GM18870 (cell line): ENCODE measurements at regions not wholly inside any gene's neighbourhood (a gene's known extent, or its start where the extent isn't known, plus 50 kb on each side); places are given as distances from the start of the nearest gene placed in this dataset.
"Not testable (repeated sequence)": the region's sequence is repeated elsewhere in the genome, so short reads cannot be mapped to it uniquely, and the experiment has no call there.

Experiments
- ATAC-seq: cut with Tn5 transposase; IDR thresholded peaks from one replicate; pipeline ENCODE4 v1.9.1; 2021; ENCODE audit warnings: moderate library complexity; ENCODE audit not compliant: unreplicated experiment

GRCh38 chr16:61024180-61024900 lies 1011.9 kb downstream of the CDH8 start:
- ATAC-seq, result no peak

GRCh38 chr16:61014869-61015268 lies 1021.4 kb downstream of the CDH8 start:
- ATAC-seq, result no peak

GRCh38 chr16:61007694-61008093 lies 1028.5 kb downstream of the CDH8 start:
- ATAC-seq, result no peak

- no peak for ATAC-seq
Observed at GRCh38 chr16:61005952-61006351, 1030.3 kb downstream of the CDH8 start.

GRCh38 chr16:61002479-61003204 lies 1033.6 kb downstream of the CDH8 start:
- no peak for ATAC-seq

- ATAC-seq, result no peak
Observed at GRCh38 chr16:60991886-60992285, 1044.4 kb downstream of the CDH8 start.

GRCh38 chr16:60989592-60989991 lies 1046.6 kb downstream of the CDH8 start:
- ATAC-seq, result no peak

GRCh38 chr16:60979119-60979518 lies 1057.1 kb downstream of the CDH8 start:
- no peak for ATAC-seq

GRCh38 chr16:60949800-60950199 lies 1086.4 kb downstream of the CDH8 start:
- ATAC-seq, result no peak

- ATAC-seq, result no peak
Observed at GRCh38 chr16:60945225-60945624, 1091.0 kb downstream of the CDH8 start.

- ATAC-seq, result not testable (repeated sequence)
Observed at GRCh38 chr16:60936189-60936588, 1100.0 kb downstream of the CDH8 start.

- no peak for ATAC-seq
Observed at GRCh38 chr16:60932600-60932999, 1103.6 kb downstream of the CDH8 start.

GRCh38 chr16:60930291-60930690 lies 1105.9 kb downstream of the CDH8 start:
- no peak for ATAC-seq

GRCh38 chr16:60922920-60923319 lies 1113.3 kb downstream of the CDH8 start:
- ATAC-seq, result no peak

GRCh38 chr16:60914334-60914733 lies 1121.9 kb downstream of the CDH8 start:
- ATAC-seq, result no peak

GRCh38 chr16:60907645-60908044 lies 1128.6 kb downstream of the CDH8 start:
- ATAC-seq, result no peak

- ATAC-seq, result no peak
Observed at GRCh38 chr16:60905811-60906210, 1130.4 kb downstream of the CDH8 start.

GRCh38 chr16:60902114-60902513 lies 1134.1 kb downstream of the CDH8 start:
- no peak for ATAC-seq

GRCh38 chr16:60882816-60883215 lies 1153.4 kb downstream of the CDH8 start:
- ATAC-seq, result no peak

GRCh38 chr16:60852635-60853034 lies 1183.6 kb downstream of the CDH8 start:
- ATAC-seq, result no peak

GRCh38 chr16:60821661-60822060 lies 1214.6 kb downstream of the CDH8 start:
- no peak for ATAC-seq

- no peak for ATAC-seq
Observed at GRCh38 chr16:60820361-60820760, 1215.9 kb downstream of the CDH8 start.
